ENCODE measurements at regions not wholly inside any gene's neighbourhood (a gene's known extent, or its start where the extent isn't known, plus 50 kb on each side); places are given as distances from the start of the nearest gene placed in this dataset.

GRCh38 chr5:166102947-166103346 is 2188.5 kb upstream of the WWC1 start:
- Histone ChIP-seq H3K27ac (ENCODE audit: low read depth, low read length) (no peak overlapping the region), H3K9ac (ENCODE audit: low read length) (no peak overlapping the region), H3K9me3 (ENCODE audit: insufficient read depth, low read depth, low read length) (peaks cover 5% of the 10 kb centered on the region), H2AFZ (ENCODE audit: insufficient read depth, low read length, poor library complexity) (no peak overlapping the region), H2BK5ac (ENCODE audit: low read depth, low read length, poor library complexity) (no peak overlapping the region), H3K79me2 (ENCODE audit: control insufficient read depth, insufficient read depth, low read length, poor library complexity) (no peaks in the 10 kb centered on the region), H2BK120ac (ENCODE audit: insufficient read depth, low read length, poor library complexity) (no peak overlapping the region), H3K4me1 (ENCODE audit: control insufficient read depth in 1 of 2, insufficient read depth in 2 of 2, low read length in 2 of 2) (peaks cover 0 to 2% of the 10 kb centered on the region in 2 experiments), H4K8ac (ENCODE audit: low read depth, low read length) (no peak overlapping the region), H3K18ac (ENCODE audit: low read length) (no peak overlapping the region), H3K4me2 (ENCODE audit: low read length) (no peak overlapping the region), H3K27me3 (ENCODE audit: insufficient read depth, low read length) (no peaks in the 10 kb centered on the region), H3K23ac (ENCODE audit: low read length) (no peak overlapping the region), H4K91ac (ENCODE audit: low read depth, low read length) (no peak overlapping the region), H3K14ac (ENCODE audit: low read length) (no peak overlapping the region), H2BK12ac (ENCODE audit: low read length) (no peak overlapping the region), H3K4ac (ENCODE audit: low read depth, low read length) (no peak overlapping the region), H4K12ac (ENCODE audit: low read depth, low read length) (no peak overlapping the region), H2AK5ac (ENCODE audit: low read length) (no peak overlapping the region), H3K4me3 (ENCODE audit: low read depth, low read length) (no peak overlapping the region), H3K36me3 (ENCODE audit: control insufficient read depth in 1 of 2, insufficient read depth in 2 of 2, low read length in 2 of 2) (no peaks in the 10 kb centered on the region), H3K79me1 (ENCODE audit: low read length) (no peaks in the 10 kb centered on the region)
- no peak for DNase-seq
- no CpG with 5 or more reads among the region's 10 CpGs for WGBS (ENCODE audit: extremely low coverage, insufficient coverage, insufficient read length)

- Histone ChIP-seq H3K36me3 (ENCODE audit: control insufficient read depth in 1 of 2, insufficient read depth in 2 of 2, low read length in 2 of 2) (no peaks in the 10 kb centered on the region), H2AK5ac (ENCODE audit: low read length) (no peak overlapping the region), H3K4me3 (ENCODE audit: low read depth, low read length) (no peak overlapping the region), H4K91ac (ENCODE audit: low read depth, low read length) (no peak overlapping the region), H3K27me3 (ENCODE audit: insufficient read depth, low read length) (no peaks in the 10 kb centered on the region), H3K4me1 (ENCODE audit: control insufficient read depth in 1 of 2, insufficient read depth in 2 of 2, low read length in 2 of 2) (no peaks in the 10 kb centered on the region), H3K23ac (ENCODE audit: low read length) (no peak overlapping the region), H4K12ac (ENCODE audit: low read depth, low read length) (no peak overlapping the region), H2BK120ac (ENCODE audit: insufficient read depth, low read length, poor library complexity) (no peak overlapping the region), H3K79me1 (ENCODE audit: low read length) (no peaks in the 10 kb centered on the region), H3K27ac (ENCODE audit: low read depth, low read length) (no peak overlapping the region), H4K8ac (ENCODE audit: low read depth, low read length) (no peak overlapping the region), H3K9me3 (ENCODE audit: insufficient read depth, low read depth, low read length) (no peaks in the 10 kb centered on the region), H3K79me2 (ENCODE audit: control insufficient read depth, insufficient read depth, low read length, poor library complexity) (no peaks in the 10 kb centered on the region), H3K9ac (ENCODE audit: low read length) (no peak overlapping the region), H3K4me2 (ENCODE audit: low read length) (no peak overlapping the region), H3K14ac (ENCODE audit: low read length) (no peak overlapping the region), H2AFZ (ENCODE audit: insufficient read depth, low read length, poor library complexity) (no peak overlapping the region), H2BK12ac (ENCODE audit: low read length) (no peak overlapping the region), H2BK5ac (ENCODE audit: low read depth, low read length, poor library complexity) (no peak overlapping the region), H3K4ac (ENCODE audit: low read depth, low read length) (no peak overlapping the region), H3K18ac (ENCODE audit: low read length) (no peak overlapping the region)
- no peak for DNase-seq
- no CpG with 5 or more reads among the region's 3 CpGs for WGBS (ENCODE audit: extremely low coverage, insufficient coverage, insufficient read length)
These were observed 2180.4 kb upstream of the WWC1 start for GRCh38 chr5:166111021-166111420.

GRCh38 chr5:166117072-166118066 is 2174.1 kb upstream of the WWC1 start:
- Histone ChIP-seq H2AK5ac (ENCODE audit: low read length) (no peak overlapping the region), H3K79me1 (ENCODE audit: low read length) (no peaks in the 10 kb centered on the region), H2BK12ac (ENCODE audit: low read length) (no peak overlapping the region), H3K4me2 (ENCODE audit: low read length) (no peak overlapping the region), H2BK120ac (ENCODE audit: insufficient read depth, low read length, poor library complexity) (no peak overlapping the region), H4K91ac (ENCODE audit: low read depth, low read length) (no peak overlapping the region), H3K23ac (ENCODE audit: low read length) (no peak overlapping the region), H3K27me3 (ENCODE audit: insufficient read depth, low read length) (no peaks in the 10 kb centered on the region), H4K12ac (ENCODE audit: low read depth, low read length) (no peak overlapping the region), H3K27ac (ENCODE audit: low read depth, low read length) (no peak overlapping the region), H3K79me2 (ENCODE audit: control insufficient read depth, insufficient read depth, low read length, poor library complexity) (no peaks in the 10 kb centered on the region), H3K4ac (ENCODE audit: low read depth, low read length) (no peak overlapping the region), H3K9ac (ENCODE audit: low read length) (no peak overlapping the region), H3K14ac (ENCODE audit: low read length) (no peak overlapping the region), H2AFZ (ENCODE audit: insufficient read depth, low read length, poor library complexity) (no peak overlapping the region), H3K4me3 (ENCODE audit: low read depth, low read length) (no peak overlapping the region), H4K8ac (ENCODE audit: low read depth, low read length) (no peak overlapping the region), H3K36me3 (ENCODE audit: control insufficient read depth in 1 of 2, insufficient read depth in 2 of 2, low read length in 2 of 2) (no peaks in the 10 kb centered on the region), H2BK5ac (ENCODE audit: low read depth, low read length, poor library complexity) (no peak overlapping the region), H3K18ac (ENCODE audit: low read length) (no peak overlapping the region), H3K4me1 (ENCODE audit: control insufficient read depth in 1 of 2, insufficient read depth in 2 of 2, low read length in 2 of 2) (no peaks in the 10 kb centered on the region), H3K9me3 (ENCODE audit: insufficient read depth, low read depth, low read length) (no peaks in the 10 kb centered on the region)
- DNase-seq: no peak
- no CpG with 5 or more reads among the region's 4 CpGs for WGBS (ENCODE audit: extremely low coverage, insufficient coverage, insufficient read length)

- Histone ChIP-seq H3K18ac (ENCODE audit: low read length) (no peak overlapping the region), H4K12ac (ENCODE audit: low read depth, low read length) (no peak overlapping the region), H3K27me3 (ENCODE audit: insufficient read depth, low read length) (no peaks in the 10 kb centered on the region), H3K27ac (ENCODE audit: low read depth, low read length) (no peak overlapping the region), H3K9me3 (ENCODE audit: insufficient read depth, low read depth, low read length) (no peaks in the 10 kb centered on the region), H3K14ac (ENCODE audit: low read length) (no peak overlapping the region), H2BK5ac (ENCODE audit: low read depth, low read length, poor library complexity) (no peak overlapping the region), H3K36me3 (ENCODE audit: control insufficient read depth in 1 of 2, insufficient read depth in 2 of 2, low read length in 2 of 2) (no peaks in the 10 kb centered on the region), H3K23ac (ENCODE audit: low read length) (no peak overlapping the region), H3K4me1 (ENCODE audit: control insufficient read depth in 1 of 2, insufficient read depth in 2 of 2, low read length in 2 of 2) (no peaks in the 10 kb centered on the region), H3K79me1 (ENCODE audit: low read length) (no peaks in the 10 kb centered on the region), H3K4me3 (ENCODE audit: low read depth, low read length) (no peak overlapping the region), H3K79me2 (ENCODE audit: control insufficient read depth, insufficient read depth, low read length, poor library complexity) (no peaks in the 10 kb centered on the region), H2AFZ (ENCODE audit: insufficient read depth, low read length, poor library complexity) (no peak overlapping the region), H2BK120ac (ENCODE audit: insufficient read depth, low read length, poor library complexity) (no peak overlapping the region), H4K91ac (ENCODE audit: low read depth, low read length) (no peak overlapping the region), H3K4me2 (ENCODE audit: low read length) (no peak overlapping the region), H3K9ac (ENCODE audit: low read length) (no peak overlapping the region), H2BK12ac (ENCODE audit: low read length) (no peak overlapping the region), H3K4ac (ENCODE audit: low read depth, low read length) (no peak overlapping the region), H2AK5ac (ENCODE audit: low read length) (no peak overlapping the region), H4K8ac (ENCODE audit: low read depth, low read length) (no peak overlapping the region)
- DNase-seq: no peak
- 100% methylated on average over 1 of the region's 2 CpGs for WGBS (ENCODE audit: extremely low coverage, insufficient coverage, insufficient read length)
These were observed 2171.9 kb upstream of the WWC1 start for GRCh38 chr5:166119506-166119905.

All from trophoblast cell (in vitro differentiated cells and primary cell).